HFFc6 (cell line): ENCODE measurements at regions not wholly inside any gene's neighbourhood (a gene's known extent, or its start where the extent isn't known, plus 50 kb on each side); places are given as distances from the start of the nearest gene placed in this dataset.

ENCODE experiments used
- DNase-seq: peaks from one replicate; pipeline ENCODE4 v3.0.0-alpha.2; 2018
- H3K27ac Mint-ChIP-seq: 2 replicates; pipeline ENCODE4 v1.8.0; 2020; ENCODE audit warnings: mild to moderate bottlenecking, mixed read lengths
- H3K27me3 Mint-ChIP-seq: 2 replicates; pipeline ENCODE4 v1.8.0; 2021; ENCODE audit warnings: mild to moderate bottlenecking, moderate library complexity, mixed read lengths; ENCODE audit not compliant: insufficient read depth
- H3K36me3 Mint-ChIP-seq: 2 replicates; pipeline ENCODE4 v1.8.0; 2021; ENCODE audit warnings: low read depth, mixed read lengths
- H3K4me1 Mint-ChIP-seq: 2 replicates; pipeline ENCODE4 v1.8.0; 2020; ENCODE audit warnings: low read depth, mixed read lengths
- H3K4me3 Mint-ChIP-seq: 2 replicates; pipeline ENCODE4 v1.8.0; 2020; ENCODE audit warnings: mild to moderate bottlenecking, moderate library complexity, mixed read lengths
- H3K9me3 Mint-ChIP-seq: 2 replicates; pipeline ENCODE4 v1.8.0; 2020; ENCODE audit warnings: mild to moderate bottlenecking, mixed read lengths
- TF ChIP-seq, protein P1 (sequence below): fragments of 200-600 bp; sonication (generic); IDR thresholded peaks from 2 replicates; pipeline ENCODE4 v1.5.0; 2021; ENCODE audit warnings: antibody characterized with exemption, mild to moderate bottlenecking

DNA sequence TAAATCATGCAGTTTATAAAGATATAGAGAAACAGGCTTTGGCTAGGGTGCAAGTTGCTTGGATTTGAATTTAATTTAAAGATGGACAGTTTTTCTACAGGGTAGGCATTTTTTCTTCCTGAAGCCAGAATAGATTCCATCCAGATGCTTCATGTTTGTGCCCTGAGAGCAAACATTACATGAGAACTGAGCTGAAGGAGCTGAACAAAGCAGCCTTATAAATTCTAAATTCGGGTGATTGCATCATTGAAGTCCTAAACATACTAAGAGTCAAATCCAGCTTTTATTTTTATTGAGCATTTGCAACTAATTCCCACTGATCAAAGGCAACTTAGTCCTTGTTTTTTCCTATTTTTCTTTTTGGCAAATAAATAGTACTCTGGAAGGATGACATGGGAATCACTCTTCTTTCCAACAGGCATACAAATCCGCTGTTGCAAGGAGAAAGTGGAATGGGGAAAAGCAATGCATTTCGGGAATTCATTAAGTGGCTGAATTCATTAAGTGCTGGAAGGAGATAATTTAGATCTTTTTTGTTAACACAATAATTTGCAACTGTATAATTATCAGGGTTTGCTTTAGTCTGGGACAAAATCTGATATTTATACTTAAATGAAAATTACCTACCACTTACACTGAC, 828.0 kb downstream of the SLC4A3 start:
- no peak overlapping the region for H3K27ac Mint-ChIP-seq
- no peak overlapping the region for H3K4me3 Mint-ChIP-seq
- peak; percentile 58 for DNase-seq
- peaks cover 14% of the 10 kb centered on the region for H3K4me1 Mint-ChIP-seq
- TF ChIP-seq, protein P1, sequence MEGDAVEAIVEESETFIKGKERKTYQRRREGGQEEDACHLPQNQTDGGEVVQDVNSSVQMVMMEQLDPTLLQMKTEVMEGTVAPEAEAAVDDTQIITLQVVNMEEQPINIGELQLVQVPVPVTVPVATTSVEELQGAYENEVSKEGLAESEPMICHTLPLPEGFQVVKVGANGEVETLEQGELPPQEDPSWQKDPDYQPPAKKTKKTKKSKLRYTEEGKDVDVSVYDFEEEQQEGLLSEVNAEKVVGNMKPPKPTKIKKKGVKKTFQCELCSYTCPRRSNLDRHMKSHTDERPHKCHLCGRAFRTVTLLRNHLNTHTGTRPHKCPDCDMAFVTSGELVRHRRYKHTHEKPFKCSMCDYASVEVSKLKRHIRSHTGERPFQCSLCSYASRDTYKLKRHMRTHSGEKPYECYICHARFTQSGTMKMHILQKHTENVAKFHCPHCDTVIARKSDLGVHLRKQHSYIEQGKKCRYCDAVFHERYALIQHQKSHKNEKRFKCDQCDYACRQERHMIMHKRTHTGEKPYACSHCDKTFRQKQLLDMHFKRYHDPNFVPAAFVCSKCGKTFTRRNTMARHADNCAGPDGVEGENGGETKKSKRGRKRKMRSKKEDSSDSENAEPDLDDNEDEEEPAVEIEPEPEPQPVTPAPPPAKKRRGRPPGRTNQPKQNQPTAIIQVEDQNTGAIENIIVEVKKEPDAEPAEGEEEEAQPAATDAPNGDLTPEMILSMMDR, result no peak
- H3K27me3 Mint-ChIP-seq, result peaks cover 1% of the 10 kb centered on the region; the same call in 1 of the 2 replicates
- no peaks in the 10 kb centered on the region for H3K9me3 Mint-ChIP-seq
- H3K36me3 Mint-ChIP-seq, result no peaks in the 10 kb centered on the region

DNA sequence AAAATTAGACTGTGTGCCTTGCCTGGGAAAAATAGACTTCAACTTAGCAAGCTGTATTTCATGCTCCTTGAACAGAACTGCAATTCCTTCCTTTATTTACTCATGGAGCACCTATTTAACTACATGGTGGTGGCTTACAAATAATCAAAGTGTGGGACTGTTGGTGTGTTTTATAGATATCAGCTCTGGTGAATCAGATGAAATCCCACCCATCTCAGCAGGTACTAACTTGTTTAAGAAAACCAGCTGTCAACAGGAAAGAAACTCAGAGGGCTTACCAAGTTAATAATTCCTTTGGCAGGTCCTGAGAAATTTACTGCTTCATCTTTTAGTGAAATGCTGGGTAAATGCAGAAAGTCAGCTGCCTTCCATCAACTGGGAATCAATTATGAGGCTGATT, 830.6 kb downstream of the SLC4A3 start:
- Mint-ChIP-seq H3K27me3 (no peaks in the 10 kb centered on the region), H3K9me3 (no peaks in the 10 kb centered on the region), H3K4me3 (no peak overlapping the region), H3K36me3 (no peaks in the 10 kb centered on the region), H3K4me1 (peaks cover 23% of the 10 kb centered on the region), H3K27ac (no peak overlapping the region)
- DNase-seq, result no peak
- TF ChIP-seq, protein P1, result no peak

DNA sequence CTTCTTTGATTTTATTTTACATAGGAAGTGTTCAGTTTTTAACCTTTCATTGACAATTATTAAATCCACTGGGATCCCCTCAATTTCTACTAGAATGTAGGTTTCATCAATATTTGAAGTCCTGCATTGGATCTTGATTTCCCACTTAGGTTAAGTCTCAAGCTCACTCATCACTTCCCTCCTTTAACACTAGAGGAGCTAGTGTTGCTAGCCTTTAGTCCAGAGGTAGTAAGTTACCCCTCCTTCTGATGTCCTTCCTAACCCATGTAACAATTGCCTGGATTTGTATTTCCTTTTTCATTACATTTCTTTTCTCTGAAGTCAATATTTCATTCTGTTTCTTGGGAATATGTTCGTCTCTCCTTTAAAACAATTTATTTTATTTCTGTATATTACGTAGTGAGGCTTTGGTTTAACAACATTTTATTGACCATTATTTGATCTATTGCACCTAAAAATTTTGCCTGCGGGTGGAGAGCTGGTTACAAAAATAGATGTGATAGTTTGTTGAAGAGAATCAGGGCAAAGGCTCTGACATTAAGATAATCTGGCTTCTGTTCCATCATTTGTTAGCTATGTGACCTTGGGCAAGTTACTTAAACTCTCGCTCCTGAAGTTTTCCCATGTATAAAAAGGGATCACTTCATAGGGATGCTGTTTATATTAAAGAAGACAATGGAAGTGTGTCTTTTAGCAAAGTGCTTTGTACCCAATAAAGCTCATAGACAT, 833.0 kb downstream of the SLC4A3 start:
- no peak overlapping the region for H3K4me3 Mint-ChIP-seq
- H3K36me3 Mint-ChIP-seq, result no peaks in the 10 kb centered on the region
- H3K4me1 Mint-ChIP-seq, result peaks cover 17% of the 10 kb centered on the region

DNA sequence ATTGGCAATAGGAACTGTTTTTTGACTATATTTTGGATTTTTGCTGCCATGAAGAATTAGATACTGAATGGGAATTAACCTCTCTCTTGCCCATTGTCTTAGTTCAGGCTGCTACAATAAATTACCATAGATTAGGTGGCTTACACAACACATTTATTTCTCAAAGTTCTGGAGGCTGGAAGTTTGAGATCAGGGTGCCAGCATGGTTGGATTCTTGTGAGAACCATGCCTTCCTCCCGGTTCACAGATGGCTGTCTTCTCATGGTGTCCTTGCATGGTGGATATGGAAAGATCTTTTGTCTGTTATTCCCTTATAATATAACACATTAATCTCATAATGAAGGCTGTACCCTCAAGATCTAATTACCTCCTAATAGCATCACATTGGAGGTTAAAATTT, 836.4 kb downstream of the SLC4A3 start:
- no peaks in the 10 kb centered on the region; the same call in 1 of the 2 replicates for H3K27me3 Mint-ChIP-seq
- H3K27ac Mint-ChIP-seq, result no peak overlapping the region
- H3K36me3 Mint-ChIP-seq, result no peaks in the 10 kb centered on the region
- H3K4me3 Mint-ChIP-seq, result no peak overlapping the region
- TF ChIP-seq, protein P1, result no peak
- H3K9me3 Mint-ChIP-seq, result no peaks in the 10 kb centered on the region
- no peak for DNase-seq
- H3K4me1 Mint-ChIP-seq, result peaks cover 36% of the 10 kb centered on the region

More for the DNA sequence above, 833.0 kb downstream of the SLC4A3 start:
- H3K27ac Mint-ChIP-seq, result no peak overlapping the region
- peak; percentile 24 for DNase-seq
- no peaks in the 10 kb centered on the region for H3K27me3 Mint-ChIP-seq
- TF ChIP-seq, protein P1, result peak; percentile 62
- no peaks in the 10 kb centered on the region for H3K9me3 Mint-ChIP-seq

DNA sequence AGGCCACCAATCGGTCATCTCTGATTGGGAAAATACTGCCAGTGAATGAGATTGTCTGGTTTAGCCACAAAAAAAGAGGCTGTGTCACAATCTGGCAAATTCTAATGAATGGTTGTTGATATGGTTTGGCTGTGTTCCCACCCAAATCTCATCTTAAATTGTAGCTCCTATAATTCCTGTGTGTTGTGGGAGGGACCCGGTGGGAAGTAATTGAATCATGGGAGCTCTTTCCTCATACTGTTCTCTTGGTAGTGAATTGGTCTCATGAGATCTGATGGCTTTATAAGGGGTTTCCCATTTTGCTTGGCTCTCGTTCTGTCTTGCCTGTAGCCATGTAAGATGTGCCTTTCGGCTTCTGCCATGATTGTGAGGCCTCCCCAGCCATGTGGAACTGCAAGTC, 838.3 kb downstream of the SLC4A3 start:
- Mint-ChIP-seq H3K4me3 (no peak overlapping the region), H3K27ac (no peak overlapping the region), H3K27me3 (no peaks in the 10 kb centered on the region; the same call in 1 of the 2 replicates), H3K36me3 (no peaks in the 10 kb centered on the region), H3K4me1 (peaks cover 43% of the 10 kb centered on the region), H3K9me3 (no peaks in the 10 kb centered on the region)
- TF ChIP-seq, protein P1, result no peak
- DNase-seq, result no peak
